ENCODE measurements at regions not wholly inside any gene's neighbourhood (a gene's known extent, or its start where the extent isn't known, plus 50 kb on each side); places are given as distances from the start of the nearest gene placed in this dataset.

GRCh38 chr2:16882706-16883105 is 217.1 kb upstream of the CYRIA start (continued):
- TF ChIP-seq, protein P1, sequence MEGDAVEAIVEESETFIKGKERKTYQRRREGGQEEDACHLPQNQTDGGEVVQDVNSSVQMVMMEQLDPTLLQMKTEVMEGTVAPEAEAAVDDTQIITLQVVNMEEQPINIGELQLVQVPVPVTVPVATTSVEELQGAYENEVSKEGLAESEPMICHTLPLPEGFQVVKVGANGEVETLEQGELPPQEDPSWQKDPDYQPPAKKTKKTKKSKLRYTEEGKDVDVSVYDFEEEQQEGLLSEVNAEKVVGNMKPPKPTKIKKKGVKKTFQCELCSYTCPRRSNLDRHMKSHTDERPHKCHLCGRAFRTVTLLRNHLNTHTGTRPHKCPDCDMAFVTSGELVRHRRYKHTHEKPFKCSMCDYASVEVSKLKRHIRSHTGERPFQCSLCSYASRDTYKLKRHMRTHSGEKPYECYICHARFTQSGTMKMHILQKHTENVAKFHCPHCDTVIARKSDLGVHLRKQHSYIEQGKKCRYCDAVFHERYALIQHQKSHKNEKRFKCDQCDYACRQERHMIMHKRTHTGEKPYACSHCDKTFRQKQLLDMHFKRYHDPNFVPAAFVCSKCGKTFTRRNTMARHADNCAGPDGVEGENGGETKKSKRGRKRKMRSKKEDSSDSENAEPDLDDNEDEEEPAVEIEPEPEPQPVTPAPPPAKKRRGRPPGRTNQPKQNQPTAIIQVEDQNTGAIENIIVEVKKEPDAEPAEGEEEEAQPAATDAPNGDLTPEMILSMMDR (conservative IDR thresholded peaks at IDR 0.05; ENCODE audit: low read depth in 2 of 2) = no peak
- TF ChIP-seq POLR2AphosphoS5 (IDR thresholded peaks at IDR 0.05; ENCODE audit: low read depth) (no peak), CREB1 (CRISPR knock-in tag; IDR thresholded peaks at IDR 0.05; ENCODE audit: low read depth) (no peak), STAT1 (IDR thresholded peaks at IDR 0.05; ENCODE audit: unreplicated experiment) (no peak), ETS1 (IDR thresholded peaks at IDR 0.05) (no peak), NANOG (IDR thresholded peaks at IDR 0.05; ENCODE audit: borderline replicate concordance) (no peak)
- TF ChIP-seq, protein P2, sequence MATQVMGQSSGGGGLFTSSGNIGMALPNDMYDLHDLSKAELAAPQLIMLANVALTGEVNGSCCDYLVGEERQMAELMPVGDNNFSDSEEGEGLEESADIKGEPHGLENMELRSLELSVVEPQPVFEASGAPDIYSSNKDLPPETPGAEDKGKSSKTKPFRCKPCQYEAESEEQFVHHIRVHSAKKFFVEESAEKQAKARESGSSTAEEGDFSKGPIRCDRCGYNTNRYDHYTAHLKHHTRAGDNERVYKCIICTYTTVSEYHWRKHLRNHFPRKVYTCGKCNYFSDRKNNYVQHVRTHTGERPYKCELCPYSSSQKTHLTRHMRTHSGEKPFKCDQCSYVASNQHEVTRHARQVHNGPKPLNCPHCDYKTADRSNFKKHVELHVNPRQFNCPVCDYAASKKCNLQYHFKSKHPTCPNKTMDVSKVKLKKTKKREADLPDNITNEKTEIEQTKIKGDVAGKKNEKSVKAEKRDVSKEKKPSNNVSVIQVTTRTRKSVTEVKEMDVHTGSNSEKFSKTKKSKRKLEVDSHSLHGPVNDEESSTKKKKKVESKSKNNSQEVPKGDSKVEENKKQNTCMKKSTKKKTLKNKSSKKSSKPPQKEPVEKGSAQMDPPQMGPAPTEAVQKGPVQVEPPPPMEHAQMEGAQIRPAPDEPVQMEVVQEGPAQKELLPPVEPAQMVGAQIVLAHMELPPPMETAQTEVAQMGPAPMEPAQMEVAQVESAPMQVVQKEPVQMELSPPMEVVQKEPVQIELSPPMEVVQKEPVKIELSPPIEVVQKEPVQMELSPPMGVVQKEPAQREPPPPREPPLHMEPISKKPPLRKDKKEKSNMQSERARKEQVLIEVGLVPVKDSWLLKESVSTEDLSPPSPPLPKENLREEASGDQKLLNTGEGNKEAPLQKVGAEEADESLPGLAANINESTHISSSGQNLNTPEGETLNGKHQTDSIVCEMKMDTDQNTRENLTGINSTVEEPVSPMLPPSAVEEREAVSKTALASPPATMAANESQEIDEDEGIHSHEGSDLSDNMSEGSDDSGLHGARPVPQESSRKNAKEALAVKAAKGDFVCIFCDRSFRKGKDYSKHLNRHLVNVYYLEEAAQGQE (IDR thresholded peaks at IDR 0.05; ENCODE audit: unreplicated experiment) = no peak

DNA sequence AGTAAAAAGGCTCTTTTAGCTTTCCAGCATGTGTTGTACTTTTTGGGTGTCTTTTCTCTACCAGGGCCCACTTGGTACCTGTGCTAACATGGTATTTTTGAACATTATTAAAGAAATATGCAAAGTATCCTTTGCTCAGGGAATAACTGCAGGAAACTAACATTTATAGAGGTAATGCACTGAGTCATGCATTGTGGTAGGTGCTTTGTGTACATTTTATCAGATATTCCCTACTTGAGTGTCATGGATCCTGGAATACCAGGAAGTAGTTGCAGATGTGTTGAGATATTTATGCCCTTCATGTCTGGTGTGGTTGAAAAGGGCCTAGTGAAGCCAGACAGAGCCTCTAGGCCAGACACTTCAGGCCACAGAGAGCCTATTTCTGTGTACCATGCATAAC is 215.5 kb upstream of the CYRIA start:
- Mint-ChIP-seq H3K4me1 (peaks cover 14% of the 10 kb centered on the region), H3K9me3 (no peaks in the 10 kb centered on the region), H3K27me3 (ENCODE audit: insufficient read depth, low read depth, poor library complexity) (peaks cover 2% of the 10 kb centered on the region), H3K27ac (no peak overlapping the region), H3K4me3 (no peak overlapping the region), H3K36me3 (ENCODE audit: low read depth) (no peaks in the 10 kb centered on the region)
- Histone ChIP-seq H3K27me3 (ENCODE audit: insufficient read depth) (no peaks in the 10 kb centered on the region), H3K4me3 (no peak overlapping the region), H3F3A (replicated peaks; ENCODE audit: low read depth) (no peaks in the 10 kb centered on the region), H3K79me2 (replicated peaks; ENCODE audit: insufficient read depth) (no peaks in the 10 kb centered on the region), H3K4me1 (ENCODE audit: insufficient read depth) (no peaks in the 10 kb centered on the region), H3K36me3 (ENCODE audit: insufficient read depth) (no peaks in the 10 kb centered on the region), H3K27ac (ENCODE audit: low read depth) (no peak overlapping the region), H3K9me2 (ENCODE audit: insufficient read depth) (no peaks in the 10 kb centered on the region), H4K20me1 (replicated peaks; ENCODE audit: insufficient read depth) (no peaks in the 10 kb centered on the region), H3K4me2 (no peak overlapping the region), H2AFZ (no peak overlapping the region)
- DNase-seq (ENCODE audit: low spot score) (no peak), ATAC-seq (no peak)
- TF ChIP-seq NANOG (IDR thresholded peaks at IDR 0.05; ENCODE audit: borderline replicate concordance) (no peak), POLR2AphosphoS5 (IDR thresholded peaks at IDR 0.05; ENCODE audit: low read depth) (no peak), STAT1 (IDR thresholded peaks at IDR 0.05; ENCODE audit: unreplicated experiment) (no peak), ZNF462 (CRISPR knock-in tag; IDR thresholded peaks at IDR 0.05) (no peak)

All from GM23338 (cell line).